22Rv1 (cell line): ENCODE measurements at regions not wholly inside any gene's neighbourhood (a gene's known extent, or its start where the extent isn't known, plus 50 kb on each side); places are given as distances from the start of the nearest gene placed in this dataset.

Experiments used
- H3K27ac ChIP-seq: fragments of 450-650 bp; 2 replicates; pipeline ENCODE4 v1.5.1; 2017
- ZFX ChIP-seq: fragments of 450-650 bp; IDR thresholded peaks from 2 replicates; pipeline ENCODE4 v1.6.1; 2017; ENCODE audit warnings: antibody characterized with exemption, borderline replicate concordance
- TF ChIP-seq, protein P1 (sequence below): fragments of 450-650 bp; IDR thresholded peaks from 2 replicates; pipeline ENCODE4 v1.5.1; 2017; ENCODE audit warnings: mild to moderate bottlenecking

DNA sequence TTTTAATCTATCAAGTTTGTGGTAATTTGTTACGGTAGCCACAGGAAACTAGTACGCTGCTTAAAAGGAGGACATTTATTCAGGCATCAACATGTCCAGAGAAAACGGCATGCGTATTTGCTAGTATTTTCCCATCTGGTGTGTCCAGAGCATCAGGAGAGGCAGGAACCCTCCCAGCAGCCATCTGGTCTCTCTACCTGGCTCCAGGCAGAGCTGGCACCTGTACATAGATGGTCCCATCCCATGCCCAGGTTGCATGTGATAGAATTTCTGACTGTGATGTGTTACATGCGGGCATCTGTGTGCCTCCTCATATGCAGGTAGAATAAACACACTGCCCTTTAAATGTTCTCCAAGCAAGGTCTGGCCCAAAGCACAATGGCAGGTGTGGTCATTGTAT is 57.9 kb upstream of the PAGE1 start:
- no peak for TF ChIP-seq ZFX
- TF ChIP-seq, protein P1, sequence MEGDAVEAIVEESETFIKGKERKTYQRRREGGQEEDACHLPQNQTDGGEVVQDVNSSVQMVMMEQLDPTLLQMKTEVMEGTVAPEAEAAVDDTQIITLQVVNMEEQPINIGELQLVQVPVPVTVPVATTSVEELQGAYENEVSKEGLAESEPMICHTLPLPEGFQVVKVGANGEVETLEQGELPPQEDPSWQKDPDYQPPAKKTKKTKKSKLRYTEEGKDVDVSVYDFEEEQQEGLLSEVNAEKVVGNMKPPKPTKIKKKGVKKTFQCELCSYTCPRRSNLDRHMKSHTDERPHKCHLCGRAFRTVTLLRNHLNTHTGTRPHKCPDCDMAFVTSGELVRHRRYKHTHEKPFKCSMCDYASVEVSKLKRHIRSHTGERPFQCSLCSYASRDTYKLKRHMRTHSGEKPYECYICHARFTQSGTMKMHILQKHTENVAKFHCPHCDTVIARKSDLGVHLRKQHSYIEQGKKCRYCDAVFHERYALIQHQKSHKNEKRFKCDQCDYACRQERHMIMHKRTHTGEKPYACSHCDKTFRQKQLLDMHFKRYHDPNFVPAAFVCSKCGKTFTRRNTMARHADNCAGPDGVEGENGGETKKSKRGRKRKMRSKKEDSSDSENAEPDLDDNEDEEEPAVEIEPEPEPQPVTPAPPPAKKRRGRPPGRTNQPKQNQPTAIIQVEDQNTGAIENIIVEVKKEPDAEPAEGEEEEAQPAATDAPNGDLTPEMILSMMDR = no peak
- no peak overlapping the region for H3K27ac ChIP-seq

DNA sequence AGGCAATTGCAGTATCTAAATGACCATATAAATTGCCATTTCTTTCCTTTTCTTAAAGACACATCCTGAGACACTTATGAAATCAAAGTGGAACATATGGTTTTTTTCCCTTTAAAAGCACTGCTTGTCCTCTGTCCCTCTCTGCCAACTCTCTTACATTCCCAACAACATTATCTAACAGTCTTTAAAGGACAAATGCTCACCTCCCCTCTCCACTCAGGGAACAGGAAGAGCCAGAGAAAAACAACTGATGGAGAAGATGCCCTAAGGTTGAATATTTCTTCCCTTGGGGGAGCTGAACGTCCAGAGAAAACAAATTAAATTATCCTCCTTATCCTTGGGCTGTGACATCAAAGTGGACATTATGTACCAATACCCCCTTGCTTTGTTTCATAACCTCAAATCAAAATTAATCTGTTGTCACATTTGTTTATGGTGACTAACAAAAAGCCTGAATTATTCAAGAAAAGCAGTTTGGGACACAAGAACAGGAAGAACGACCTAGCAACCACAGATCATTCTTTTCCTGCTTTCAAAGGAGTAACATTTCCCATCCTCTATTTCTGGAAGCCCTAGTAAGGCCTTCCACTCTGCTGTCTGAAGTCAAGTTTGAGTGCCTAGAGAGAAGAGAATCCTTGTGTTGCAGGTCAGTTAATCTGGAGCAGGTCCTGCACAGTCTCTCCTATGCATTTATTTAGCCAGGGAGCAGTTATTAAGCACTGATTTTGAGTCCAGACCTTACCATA is 52.6 kb upstream of the PAGE1 start:
- TF ChIP-seq, protein P1 = no peak
- no peak for TF ChIP-seq ZFX
- no peak overlapping the region for H3K27ac ChIP-seq

DNA sequence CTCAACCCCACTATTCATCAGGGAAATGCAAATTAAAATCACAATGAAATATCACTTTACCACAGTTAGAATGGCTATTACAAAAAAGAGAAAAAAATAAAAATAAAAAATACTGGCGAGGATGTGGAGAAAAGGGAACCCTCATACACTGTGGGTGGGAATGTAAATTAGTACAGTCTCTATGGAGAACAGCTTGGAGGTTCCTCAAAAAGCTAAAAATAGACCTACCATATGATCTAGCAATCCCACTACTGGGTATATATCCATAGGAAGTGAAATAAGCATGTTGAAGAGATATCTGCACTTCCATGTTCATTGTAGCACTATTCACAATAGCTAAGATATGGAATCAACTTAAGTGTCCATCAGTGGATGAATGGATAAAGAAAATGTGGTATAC is 50.5 kb upstream of the PAGE1 start:
- TF ChIP-seq ZFX = no peak
- TF ChIP-seq, protein P1 = no peak

More for the DNA sequence above, 50.5 kb upstream of the PAGE1 start:
- no peak overlapping the region for H3K27ac ChIP-seq
